GM18517 (cell line): ENCODE measurements at regions not wholly inside any gene's neighbourhood (a gene's known extent, or its start where the extent isn't known, plus 50 kb on each side); places are given as distances from the start of the nearest gene placed in this dataset.
"Not testable (repeated sequence)": the region's sequence is repeated elsewhere in the genome, so short reads cannot be mapped to it uniquely, and the experiment has no call there.

Source experiments
- ATAC-seq: cut with Tn5 transposase; IDR thresholded peaks from one replicate; pipeline ENCODE4 v1.9.1; 2021; ENCODE audit warnings: mild to moderate bottlenecking, moderate library complexity; ENCODE audit not compliant: unreplicated experiment

- no peak for ATAC-seq
These were observed 237.5 kb upstream of the POGK start for GRCh38 chr1:166601650-166602278.

- not testable (repeated sequence) for ATAC-seq
These were observed 236.5 kb upstream of the POGK start for GRCh38 chr1:166602801-166603200.

GRCh38 chr1:166603296-166603695, 236.0 kb upstream of the POGK start:
- no peak for ATAC-seq

GRCh38 chr1:166605137-166605536, 234.1 kb upstream of the POGK start:
- no peak for ATAC-seq

- no peak for ATAC-seq
These were observed 226.4 kb upstream of the POGK start for GRCh38 chr1:166612886-166613285.

GRCh38 chr1:166616206-166616605, 223.1 kb upstream of the POGK start:
- no peak for ATAC-seq

GRCh38 chr1:166626711-166627110, 212.6 kb upstream of the POGK start:
- ATAC-seq = no peak

GRCh38 chr1:166627558-166627957, 211.7 kb upstream of the POGK start:
- no peak for ATAC-seq

GRCh38 chr1:166628259-166628658, 211.0 kb upstream of the POGK start:
- no peak for ATAC-seq

- no peak for ATAC-seq
These were observed 209.3 kb upstream of the POGK start for GRCh38 chr1:166629946-166630345.

- no peak for ATAC-seq
These were observed 208.9 kb upstream of the POGK start for GRCh38 chr1:166630369-166630768.

- ATAC-seq = no peak
These were observed 201.1 kb upstream of the POGK start for GRCh38 chr1:166638137-166638536.

- ATAC-seq = not testable (repeated sequence)
These were observed 182.0 kb upstream of the POGK start for GRCh38 chr1:166657228-166657627.

GRCh38 chr1:166666790-166667189, 172.5 kb upstream of the POGK start:
- not testable (repeated sequence) for ATAC-seq

- ATAC-seq = not testable (repeated sequence)
These were observed 171.7 kb upstream of the POGK start for GRCh38 chr1:166667600-166667999.

- ATAC-seq = no peak
These were observed 167.6 kb upstream of the POGK start for GRCh38 chr1:166671627-166672026.

GRCh38 chr1:166673722-166674121, 165.6 kb upstream of the POGK start:
- ATAC-seq = no peak

GRCh38 chr1:166675213-166675612, 164.1 kb upstream of the POGK start:
- no peak for ATAC-seq

- ATAC-seq = no peak
These were observed 162.3 kb upstream of the POGK start for GRCh38 chr1:166676981-166677380.

GRCh38 chr1:166679369-166679768, 159.9 kb upstream of the POGK start:
- ATAC-seq = no peak

- ATAC-seq = no peak
These were observed 156.7 kb upstream of the POGK start for GRCh38 chr1:166682588-166682987.

GRCh38 chr1:166684669-166685068, 154.6 kb upstream of the POGK start:
- ATAC-seq = not testable (repeated sequence)

- no peak for ATAC-seq
These were observed 154.1 kb upstream of the POGK start for GRCh38 chr1:166685200-166685599.
